Stimulated activated CD8-positive, alpha-beta memory T cell treated with anti-CD3 and anti-CD28 coated beads, Interleukin-7, amount 100 ng/mL, for 48 hours (primary cell): ENCODE measurements at regions not wholly inside any gene's neighbourhood (a gene's known extent, or its start where the extent isn't known, plus 50 kb on each side); places are given as distances from the start of the nearest gene placed in this dataset.
"Not testable (repeated sequence)": the region's sequence is repeated elsewhere in the genome, so short reads cannot be mapped to it uniquely, and the experiment has no call there.

Experiments
- DNase-seq, 2 donors: peaks; one replicate each; pipeline ENCODE4 v3.0.0-alpha.2; 2020; ENCODE audit warnings: low read depth in 1 of 2; ENCODE audit errors: extremely low read depth in 1 of 2

- no peak for DNase-seq
Measured at GRCh38 chr16:52657924-52658323, 111.0 kb upstream of the TOX3 start.

GRCh38 chr16:52655916-52656315, 109.0 kb upstream of the TOX3 start:
- DNase-seq: not testable (repeated sequence)

- DNase-seq: not testable (repeated sequence)
Measured at GRCh38 chr16:52655156-52655555, 108.2 kb upstream of the TOX3 start.

- DNase-seq: no peak
Measured at GRCh38 chr16:52652033-52652432, 105.1 kb upstream of the TOX3 start.

- no peak for DNase-seq
Measured at GRCh38 chr16:52650789-52651188, 103.8 kb upstream of the TOX3 start.

- no peak for DNase-seq
Measured at GRCh38 chr16:52650318-52650717, 103.4 kb upstream of the TOX3 start.

GRCh38 chr16:52649870-52650269, 102.9 kb upstream of the TOX3 start:
- no peak for DNase-seq

- no peak for DNase-seq
Measured at GRCh38 chr16:52647588-52647987, 100.6 kb upstream of the TOX3 start.

GRCh38 chr16:52643006-52643405, 96.1 kb upstream of the TOX3 start:
- DNase-seq: no peak

- DNase-seq: no peak
Measured at GRCh38 chr16:52634528-52634927, 87.6 kb upstream of the TOX3 start.

GRCh38 chr16:52634104-52634503, 87.2 kb upstream of the TOX3 start:
- no peak for DNase-seq

GRCh38 chr16:52633230-52633629, 86.3 kb upstream of the TOX3 start:
- DNase-seq: no peak

GRCh38 chr16:52631711-52632110, 84.8 kb upstream of the TOX3 start:
- DNase-seq: no peak

GRCh38 chr16:52630711-52631110, 83.8 kb upstream of the TOX3 start:
- no peak for DNase-seq

- no peak for DNase-seq
Measured at GRCh38 chr16:52629296-52629695, 82.4 kb upstream of the TOX3 start.

- no peak for DNase-seq
Measured at GRCh38 chr16:52624891-52625290, 77.9 kb upstream of the TOX3 start.

- DNase-seq: no peak
Measured at GRCh38 chr16:52621651-52622050, 74.7 kb upstream of the TOX3 start.

GRCh38 chr16:52618753-52619497, 72.0 kb upstream of the TOX3 start:
- DNase-seq: no peak

- DNase-seq: no peak
Measured at GRCh38 chr16:52617591-52617990, 70.6 kb upstream of the TOX3 start.

- no peak for DNase-seq
Measured at GRCh38 chr16:52613508-52613907, 66.6 kb upstream of the TOX3 start.

GRCh38 chr16:52611817-52612673, 65.1 kb upstream of the TOX3 start:
- DNase-seq: no peak

GRCh38 chr16:52603015-52603414, 56.1 kb upstream of the TOX3 start:
- no peak for DNase-seq
